ENCODE measurements at regions not wholly inside any gene's neighbourhood (a gene's known extent, or its start where the extent isn't known, plus 50 kb on each side); places are given as distances from the start of the nearest gene placed in this dataset.
"Not testable (repeated sequence)": the region's sequence is repeated elsewhere in the genome, so short reads cannot be mapped to it uniquely, and the experiment has no call there.

DNA sequence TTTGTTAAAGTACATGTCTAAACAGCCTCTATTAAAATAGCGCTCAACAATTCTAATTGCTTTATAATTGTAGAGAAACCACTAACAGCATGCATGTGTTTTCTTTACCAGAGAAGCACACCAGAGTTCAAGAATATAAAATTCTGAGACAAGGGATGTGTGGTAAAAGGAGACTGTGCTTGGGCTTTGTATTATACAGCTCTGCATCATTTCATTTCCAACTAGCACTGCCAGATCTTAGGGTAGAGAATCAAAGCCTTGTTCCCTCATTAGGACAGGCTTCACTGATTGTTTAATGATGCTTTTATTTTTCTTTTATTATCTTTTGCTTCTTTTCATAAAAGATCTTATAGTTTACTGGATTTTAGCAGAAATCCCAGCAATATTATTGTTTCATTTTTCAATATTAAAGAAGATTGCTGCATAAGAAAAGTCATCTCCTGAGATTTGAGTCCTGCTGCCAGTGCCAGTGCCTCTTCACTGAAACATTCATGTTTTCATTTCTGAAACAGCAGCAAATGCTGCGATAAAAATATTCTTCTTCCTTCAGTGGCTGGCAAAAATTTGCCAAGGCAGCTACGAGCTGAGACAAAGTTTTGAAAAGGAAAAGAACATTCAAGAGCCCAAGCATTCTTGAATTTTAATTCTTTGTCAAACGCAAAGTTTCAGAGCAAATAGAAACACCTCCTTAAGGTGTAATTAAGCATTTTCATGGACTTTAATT is 491.0 kb upstream of the PIK3R1 start:
- H3K27ac ChIP-seq = no peak overlapping the region
- no peak for DNase-seq (ENCODE audit: low spot score)
- H3K9me3 ChIP-seq = no peaks in the 10 kb centered on the region
- H3K4me3 ChIP-seq = no peak overlapping the region
- H3K4me1 ChIP-seq = no peaks in the 10 kb centered on the region
- H3K36me3 ChIP-seq = no peaks in the 10 kb centered on the region
- TF ChIP-seq, protein P1, sequence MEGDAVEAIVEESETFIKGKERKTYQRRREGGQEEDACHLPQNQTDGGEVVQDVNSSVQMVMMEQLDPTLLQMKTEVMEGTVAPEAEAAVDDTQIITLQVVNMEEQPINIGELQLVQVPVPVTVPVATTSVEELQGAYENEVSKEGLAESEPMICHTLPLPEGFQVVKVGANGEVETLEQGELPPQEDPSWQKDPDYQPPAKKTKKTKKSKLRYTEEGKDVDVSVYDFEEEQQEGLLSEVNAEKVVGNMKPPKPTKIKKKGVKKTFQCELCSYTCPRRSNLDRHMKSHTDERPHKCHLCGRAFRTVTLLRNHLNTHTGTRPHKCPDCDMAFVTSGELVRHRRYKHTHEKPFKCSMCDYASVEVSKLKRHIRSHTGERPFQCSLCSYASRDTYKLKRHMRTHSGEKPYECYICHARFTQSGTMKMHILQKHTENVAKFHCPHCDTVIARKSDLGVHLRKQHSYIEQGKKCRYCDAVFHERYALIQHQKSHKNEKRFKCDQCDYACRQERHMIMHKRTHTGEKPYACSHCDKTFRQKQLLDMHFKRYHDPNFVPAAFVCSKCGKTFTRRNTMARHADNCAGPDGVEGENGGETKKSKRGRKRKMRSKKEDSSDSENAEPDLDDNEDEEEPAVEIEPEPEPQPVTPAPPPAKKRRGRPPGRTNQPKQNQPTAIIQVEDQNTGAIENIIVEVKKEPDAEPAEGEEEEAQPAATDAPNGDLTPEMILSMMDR (IDR thresholded peaks at IDR 0.05) = no peak
- no peaks in the 10 kb centered on the region for H3K27me3 ChIP-seq

DNA sequence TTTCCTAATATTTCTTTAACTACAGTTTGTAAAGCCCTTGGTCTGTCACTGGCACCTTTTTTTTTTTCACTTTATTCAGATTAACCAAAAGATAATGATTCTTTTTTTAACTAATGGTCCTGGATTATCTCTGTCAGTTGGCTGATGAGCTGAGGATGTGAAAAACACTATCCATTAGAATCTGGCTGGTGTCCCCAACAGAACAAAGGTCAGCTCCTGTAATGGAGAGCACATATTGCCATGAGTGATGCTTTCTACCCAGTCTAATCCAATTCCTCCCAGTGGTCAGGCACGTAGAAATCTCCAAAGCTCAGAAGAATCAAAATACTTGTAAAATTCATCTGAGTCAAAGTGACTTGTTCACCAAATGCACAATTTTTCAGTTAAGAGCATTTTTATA is 491.7 kb upstream of the PIK3R1 start:
- TF ChIP-seq, protein P1 (IDR thresholded peaks at IDR 0.05) = no peak

DNA sequence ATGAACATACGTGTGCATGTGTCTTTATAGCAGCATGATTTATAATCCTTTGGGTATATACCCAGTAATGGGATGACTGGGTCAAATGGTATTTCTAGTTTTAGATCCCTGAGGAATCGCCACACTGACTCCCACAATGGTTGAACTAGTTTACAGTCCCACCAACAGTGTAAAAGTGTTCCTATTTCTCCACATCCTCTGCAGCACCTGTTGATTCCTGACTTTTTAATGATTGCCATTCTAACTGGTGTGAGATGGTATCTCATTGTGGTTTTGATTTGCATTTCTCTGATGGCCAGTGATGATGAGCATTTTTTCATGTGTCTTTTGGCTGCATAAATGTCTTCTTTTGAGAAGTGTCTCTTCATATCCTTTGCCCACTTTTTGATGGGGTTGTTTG is 493.0 kb upstream of the PIK3R1 start:
- not testable (repeated sequence) for H3K4me1 ChIP-seq; H3K36me3 ChIP-seq; H3K9me3 ChIP-seq; H3K27me3 ChIP-seq; H3K27ac ChIP-seq; DNase-seq (ENCODE audit: low spot score); H3K4me3 ChIP-seq

More for the DNA sequence above, 491.7 kb upstream of the PIK3R1 start:
- Histone ChIP-seq H3K9me3 (no peaks in the 10 kb centered on the region), H3K36me3 (no peaks in the 10 kb centered on the region), H3K27me3 (no peaks in the 10 kb centered on the region), H3K4me3 (no peak overlapping the region), H3K4me1 (no peaks in the 10 kb centered on the region), H3K27ac (no peak overlapping the region)
- no peak for DNase-seq (ENCODE audit: low spot score)

DNA sequence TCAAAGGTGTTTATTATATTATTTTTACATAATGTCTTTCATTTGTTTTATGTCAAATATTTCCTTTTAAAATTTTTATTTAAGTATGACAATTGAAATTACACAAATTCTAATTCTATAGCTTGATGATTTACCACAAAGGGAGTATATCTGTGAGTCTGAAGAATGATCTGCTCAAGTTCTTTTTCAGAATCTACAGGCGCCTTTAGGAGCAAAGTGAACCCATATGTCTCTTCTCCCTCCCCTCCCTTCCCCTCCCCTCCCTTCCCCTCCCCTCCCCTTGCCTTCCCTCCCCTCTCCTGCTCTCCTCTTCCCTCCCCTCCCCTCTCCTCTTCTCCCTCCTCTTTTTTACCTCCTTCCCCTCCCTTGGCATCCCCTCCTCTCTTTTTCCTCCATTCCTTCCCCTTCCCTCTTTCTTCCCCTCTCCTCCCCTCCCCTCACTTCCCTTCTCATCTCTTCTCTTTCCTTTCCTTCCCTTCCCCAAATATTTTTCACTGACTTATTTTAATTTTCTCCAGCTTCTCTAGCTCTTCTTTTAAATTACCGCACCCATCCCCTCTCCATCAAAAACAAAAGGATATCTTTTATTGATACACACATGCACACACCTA is 495.3 kb upstream of the PIK3R1 start:
- DNase-seq (ENCODE audit: low spot score) = no peak
- no peak overlapping the region for H3K4me3 ChIP-seq
- TF ChIP-seq, protein P1 (IDR thresholded peaks at IDR 0.05) = no peak
- no peak overlapping the region for H3K27ac ChIP-seq
- H3K27me3 ChIP-seq = no peaks in the 10 kb centered on the region
- no peaks in the 10 kb centered on the region for H3K36me3 ChIP-seq
- no peaks in the 10 kb centered on the region for H3K4me1 ChIP-seq
- H3K9me3 ChIP-seq = no peaks in the 10 kb centered on the region

DNA sequence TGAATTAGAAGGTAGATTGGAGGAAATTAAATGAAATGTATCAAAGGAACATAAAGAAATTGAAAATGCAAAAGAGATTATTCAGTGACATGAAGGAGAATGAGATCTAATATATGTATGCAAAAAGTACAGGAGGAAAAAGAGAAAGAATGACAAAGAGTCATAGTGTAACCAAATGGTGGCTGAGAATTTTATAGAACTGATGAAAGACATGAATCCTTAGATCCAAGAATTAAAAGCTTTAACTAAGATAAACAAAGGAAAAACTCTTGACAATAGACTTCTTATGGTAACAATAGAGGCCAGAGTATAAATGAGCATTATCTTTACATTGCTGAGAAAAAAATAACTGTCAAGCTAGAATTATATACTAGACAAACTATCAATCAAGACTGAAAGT is 505.4 kb upstream of the CD180 start:
- Histone ChIP-seq H3K4me3 (no peak overlapping the region), H3K27ac (no peak overlapping the region), H3K36me3 (no peaks in the 10 kb centered on the region), H3K27me3 (no peaks in the 10 kb centered on the region), H3K4me1 (no peaks in the 10 kb centered on the region), H3K9me3 (peaks cover 0 to 37% of the 10 kb centered on the region in 2 donors)
- no peak for DNase-seq (ENCODE audit: low spot score)
- TF ChIP-seq, protein P1 (IDR thresholded peaks at IDR 0.05) = no peak

DNA sequence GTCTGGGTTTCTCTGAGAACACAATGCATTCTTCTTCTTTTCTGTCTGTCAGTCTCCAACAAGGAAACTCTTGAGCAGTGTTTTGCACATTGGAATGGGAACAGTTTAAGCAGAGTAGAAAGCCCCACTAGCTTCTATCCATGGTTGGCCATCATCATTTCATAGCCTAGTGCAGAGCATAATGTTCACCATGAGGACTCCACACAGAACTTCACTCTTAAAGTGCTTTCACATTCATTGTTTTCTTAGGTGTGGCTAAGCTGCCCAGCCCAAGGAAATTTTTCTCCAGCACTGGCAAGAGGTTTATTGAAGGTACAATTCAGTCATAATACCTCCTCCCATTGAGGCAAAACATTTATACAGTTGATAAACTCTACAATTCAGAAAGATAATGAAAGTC is 503.0 kb upstream of the CD180 start:
- Histone ChIP-seq H3K27me3 (no peaks in the 10 kb centered on the region), H3K4me3 (no peak overlapping the region), H3K4me1 (peaks cover 0 to 9% of the 10 kb centered on the region in 2 donors), H3K9me3 (peaks cover 0 to 33% of the 10 kb centered on the region in 2 donors), H3K36me3 (no peaks in the 10 kb centered on the region), H3K27ac (no peak overlapping the region)
- TF ChIP-seq, protein P1 (IDR thresholded peaks at IDR 0.05) = no peak
- no peak for DNase-seq (ENCODE audit: low spot score)

Measured in right atrium auricular region (tissue), 2 donors.